HEK293 (cell line): ENCODE measurements at regions not wholly inside any gene's neighbourhood (a gene's known extent, or its start where the extent isn't known, plus 50 kb on each side); places are given as distances from the start of the nearest gene placed in this dataset.

Source experiments
- ZNF146 ChIP-seq: fragments of 450-650 bp; formaldehyde crosslinking; IDR thresholded peaks from 2 replicates; pipeline ENCODE4 v1.5.1; 2016; ENCODE audit warnings: missing biosample characterization, missing genetic modification characterization
- ZNF184 ChIP-seq: fragments of 450-650 bp; IDR thresholded peaks from 2 replicates; pipeline ENCODE4 v1.5.1; 2018; ENCODE audit warnings: missing biosample characterization, mild to moderate bottlenecking, missing genetic modification characterization
- ZNF221 ChIP-seq: fragments of 450-650 bp; formaldehyde crosslinking; IDR thresholded peaks from 2 replicates; pipeline ENCODE4 v1.5.1; 2017; ENCODE audit warnings: missing biosample characterization, missing genetic modification characterization, borderline replicate concordance
- ZNF274 ChIP-seq, 2 experiments: fragments of 200-500 bp in 1 of 2; fragments of 450-650 bp in 1 of 2; sonication (Bioruptor generic) in 1 of 2; formaldehyde crosslinking in 1 of 2; IDR thresholded peaks; 2 replicates each; pipeline versions ENCODE4 v1.5.1 to v1.6.1; 2014 to 2016; ENCODE audit warnings: borderline replicate concordance in 1 of 2, inconsistent platforms in 1 of 2, low read length in 1 of 2, missing biosample characterization in 1 of 2, missing genetic modification characterization in 1 of 2
- ZNF777 ChIP-seq: fragments of 450-650 bp; formaldehyde crosslinking; IDR thresholded peaks from 2 replicates; pipeline ENCODE4 v1.5.1; 2017; ENCODE audit warnings: missing biosample characterization, missing genetic modification characterization, borderline replicate concordance
- TF ChIP-seq, protein P1 (sequence below): fragments of 450-650 bp; formaldehyde crosslinking; IDR thresholded peaks from 2 replicates; pipeline ENCODE4 v1.5.1; 2016; ENCODE audit warnings: missing biosample characterization, missing genetic modification characterization
- TF ChIP-seq, protein P2 (sequence below): fragments of 450-650 bp; formaldehyde crosslinking; IDR thresholded peaks from 2 replicates; pipeline ENCODE4 v1.5.1; 2016; ENCODE audit warnings: missing biosample characterization, missing genetic modification characterization, low read depth

DNA sequence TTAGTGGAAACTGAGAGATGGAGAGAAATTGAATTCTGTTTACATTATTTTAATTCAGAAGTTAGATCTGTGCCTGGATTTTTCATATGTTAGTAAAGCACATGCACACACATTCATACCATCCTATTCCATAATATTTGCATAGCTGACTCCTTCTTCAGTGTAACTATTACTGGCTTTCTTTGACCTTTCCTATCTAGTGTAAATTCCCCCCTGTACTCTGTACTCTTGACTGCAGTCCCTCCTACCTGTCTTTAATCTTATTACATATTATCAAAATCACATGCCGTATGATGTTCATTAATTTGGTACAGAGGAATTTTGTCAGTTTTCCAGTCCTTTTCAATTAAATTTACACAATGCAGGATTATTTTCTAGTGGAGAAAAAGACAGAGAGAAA lies 417.0 kb upstream of the SOX5 start:
- TF ChIP-seq ZNF274 (IDR thresholded peaks at IDR 0.05; ENCODE audit: low read length) (no peak), ZNF274 (tag by site-specific recombination; IDR thresholded peaks at IDR 0.05; ENCODE audit: borderline replicate concordance) (no peak), ZNF777 (tag by site-specific recombination) (no peak), ZNF221 (tag by site-specific recombination) (no peak), ZNF146 (no peak), ZNF184 (no peak)
- TF ChIP-seq, protein P1, sequence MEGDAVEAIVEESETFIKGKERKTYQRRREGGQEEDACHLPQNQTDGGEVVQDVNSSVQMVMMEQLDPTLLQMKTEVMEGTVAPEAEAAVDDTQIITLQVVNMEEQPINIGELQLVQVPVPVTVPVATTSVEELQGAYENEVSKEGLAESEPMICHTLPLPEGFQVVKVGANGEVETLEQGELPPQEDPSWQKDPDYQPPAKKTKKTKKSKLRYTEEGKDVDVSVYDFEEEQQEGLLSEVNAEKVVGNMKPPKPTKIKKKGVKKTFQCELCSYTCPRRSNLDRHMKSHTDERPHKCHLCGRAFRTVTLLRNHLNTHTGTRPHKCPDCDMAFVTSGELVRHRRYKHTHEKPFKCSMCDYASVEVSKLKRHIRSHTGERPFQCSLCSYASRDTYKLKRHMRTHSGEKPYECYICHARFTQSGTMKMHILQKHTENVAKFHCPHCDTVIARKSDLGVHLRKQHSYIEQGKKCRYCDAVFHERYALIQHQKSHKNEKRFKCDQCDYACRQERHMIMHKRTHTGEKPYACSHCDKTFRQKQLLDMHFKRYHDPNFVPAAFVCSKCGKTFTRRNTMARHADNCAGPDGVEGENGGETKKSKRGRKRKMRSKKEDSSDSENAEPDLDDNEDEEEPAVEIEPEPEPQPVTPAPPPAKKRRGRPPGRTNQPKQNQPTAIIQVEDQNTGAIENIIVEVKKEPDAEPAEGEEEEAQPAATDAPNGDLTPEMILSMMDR (tag by site-specific recombination), result no peak
- TF ChIP-seq, protein P2, sequence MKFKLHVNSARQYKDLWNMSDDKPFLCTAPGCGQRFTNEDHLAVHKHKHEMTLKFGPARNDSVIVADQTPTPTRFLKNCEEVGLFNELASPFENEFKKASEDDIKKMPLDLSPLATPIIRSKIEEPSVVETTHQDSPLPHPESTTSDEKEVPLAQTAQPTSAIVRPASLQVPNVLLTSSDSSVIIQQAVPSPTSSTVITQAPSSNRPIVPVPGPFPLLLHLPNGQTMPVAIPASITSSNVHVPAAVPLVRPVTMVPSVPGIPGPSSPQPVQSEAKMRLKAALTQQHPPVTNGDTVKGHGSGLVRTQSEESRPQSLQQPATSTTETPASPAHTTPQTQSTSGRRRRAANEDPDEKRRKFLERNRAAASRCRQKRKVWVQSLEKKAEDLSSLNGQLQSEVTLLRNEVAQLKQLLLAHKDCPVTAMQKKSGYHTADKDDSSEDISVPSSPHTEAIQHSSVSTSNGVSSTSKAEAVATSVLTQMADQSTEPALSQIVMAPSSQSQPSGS (tag by site-specific recombination), result no peak
